ENCODE measurements at regions not wholly inside any gene's neighbourhood (a gene's known extent, or its start where the extent isn't known, plus 50 kb on each side); places are given as distances from the start of the nearest gene placed in this dataset.

GRCh38 chrX:104486691-104487090 lies 79.3 kb upstream of the IL1RAPL2 start:
- Histone ChIP-seq H3K9me3 (replicated peaks in 1 of 2; ENCODE audit: control insufficient read depth in 2 of 2, insufficient read depth in 1 of 2, low read depth in 1 of 2, low read length in 2 of 2) (no peaks in the 10 kb centered on the region), H3K27ac (replicated peaks; ENCODE audit: low read length) (no peak overlapping the region), H3K27me3 (ENCODE audit: control insufficient read depth in 3 of 3, insufficient read depth in 3 of 3, low read depth in 1 of 3, low read length in 3 of 3) (no peaks in the 10 kb centered on the region), H2AFZ (ENCODE audit: low read length) (no peak overlapping the region), H2AK5ac (ENCODE audit: low read depth, low read length) (no peak overlapping the region), H2BK5ac (ENCODE audit: low read length) (no peak overlapping the region), H2BK12ac (ENCODE audit: low read length) (no peak overlapping the region), H3K36me3 (replicated peaks in 1 of 2; ENCODE audit: control insufficient read depth in 2 of 2, insufficient read depth in 2 of 2, low read length in 2 of 2) (no peaks in the 10 kb centered on the region), H4K91ac (ENCODE audit: low read depth, low read length, poor library complexity) (no peak overlapping the region), H2BK15ac (ENCODE audit: low read length) (no peak overlapping the region), H3K4ac (ENCODE audit: low read length) (no peak overlapping the region), H3K9ac (ENCODE audit: low read depth, low read length, poor library complexity) (no peak overlapping the region), H3K14ac (ENCODE audit: low read length) (no peak overlapping the region), H3K79me1 (ENCODE audit: low read depth, low read length) (no peaks in the 10 kb centered on the region), H3K18ac (ENCODE audit: low read length) (no peak overlapping the region), H3K23ac (ENCODE audit: low read depth, low read length, poor library complexity) (no peak overlapping the region), H2BK120ac (ENCODE audit: low read depth, low read length) (no peak overlapping the region), H4K8ac (ENCODE audit: low read depth, low read length) (no peak overlapping the region), H3K4me3 (ENCODE audit: low read length in 2 of 2) (no peak overlapping the region), H3K4me1 (ENCODE audit: control insufficient read depth in 2 of 2, insufficient read depth in 1 of 2, low read depth in 1 of 2, low read length in 2 of 2) (no peaks in the 10 kb centered on the region), H3K4me2 (ENCODE audit: insufficient read depth, low read length, poor library complexity, severe bottlenecking) (no peak overlapping the region)
- no peak for DNase-seq (ENCODE audit: low spot score)
- no CpG with 5 or more reads among the region's 2 CpGs for WGBS, 2 donors (ENCODE audit: extremely low coverage in 2 of 2, insufficient read length in 2 of 2, insufficient replicate concordance in 1 of 2)

- Histone ChIP-seq H2BK12ac (ENCODE audit: low read length) (no peak overlapping the region), H3K9ac (ENCODE audit: low read depth, low read length, poor library complexity) (no peak overlapping the region), H4K8ac (ENCODE audit: low read depth, low read length) (no peak overlapping the region), H3K9me3 (replicated peaks in 1 of 2; ENCODE audit: control insufficient read depth in 2 of 2, insufficient read depth in 1 of 2, low read depth in 1 of 2, low read length in 2 of 2) (no peaks in the 10 kb centered on the region), H2AK5ac (ENCODE audit: low read depth, low read length) (no peak overlapping the region), H3K4ac (ENCODE audit: low read length) (no peak overlapping the region), H3K23ac (ENCODE audit: low read depth, low read length, poor library complexity) (no peak overlapping the region), H2BK15ac (ENCODE audit: low read length) (no peak overlapping the region), H3K27ac (replicated peaks; ENCODE audit: low read length) (no peak overlapping the region), H3K79me1 (ENCODE audit: low read depth, low read length) (no peaks in the 10 kb centered on the region), H3K4me2 (ENCODE audit: insufficient read depth, low read length, poor library complexity, severe bottlenecking) (no peak overlapping the region), H2BK120ac (ENCODE audit: low read depth, low read length) (no peak overlapping the region), H3K36me3 (replicated peaks in 1 of 2; ENCODE audit: control insufficient read depth in 2 of 2, insufficient read depth in 2 of 2, low read length in 2 of 2) (no peaks in the 10 kb centered on the region), H2AFZ (ENCODE audit: low read length) (no peak overlapping the region), H3K18ac (ENCODE audit: low read length) (no peak overlapping the region), H3K27me3 (ENCODE audit: control insufficient read depth in 3 of 3, insufficient read depth in 3 of 3, low read depth in 1 of 3, low read length in 3 of 3) (no peaks in the 10 kb centered on the region), H3K4me3 (ENCODE audit: low read length in 2 of 2) (no peak overlapping the region), H2BK5ac (ENCODE audit: low read length) (no peak overlapping the region), H4K91ac (ENCODE audit: low read depth, low read length, poor library complexity) (no peak overlapping the region), H3K4me1 (ENCODE audit: control insufficient read depth in 2 of 2, insufficient read depth in 1 of 2, low read depth in 1 of 2, low read length in 2 of 2) (no peaks in the 10 kb centered on the region), H3K14ac (ENCODE audit: low read length) (no peak overlapping the region)
- WGBS, 2 donors (ENCODE audit: extremely low coverage in 2 of 2, insufficient read length in 2 of 2, insufficient replicate concordance in 1 of 2), result 100% methylated on average over 1 of the region's 2 CpGs; no CpG with 5 or more reads in 1 of the 2 donors
- no peak for DNase-seq (ENCODE audit: low spot score)
Measured at GRCh38 chrX:104482757-104483156, 83.2 kb upstream of the IL1RAPL2 start.

- no peak overlapping the region for H3K18ac ChIP-seq (ENCODE audit: low read length)
- no peak overlapping the region for H3K14ac ChIP-seq (ENCODE audit: low read length)
- H3K4me1 ChIP-seq (ENCODE audit: control insufficient read depth in 2 of 2, insufficient read depth in 1 of 2, low read depth in 1 of 2, low read length in 2 of 2), result no peaks in the 10 kb centered on the region
- no peak overlapping the region for H2BK15ac ChIP-seq (ENCODE audit: low read length)
- H3K9me3 ChIP-seq (replicated peaks in 1 of 2; ENCODE audit: control insufficient read depth in 2 of 2, insufficient read depth in 1 of 2, low read depth in 1 of 2, low read length in 2 of 2), result no peaks in the 10 kb centered on the region
- H2BK120ac ChIP-seq (ENCODE audit: low read depth, low read length), result no peak overlapping the region
- H3K23ac ChIP-seq (ENCODE audit: low read depth, low read length, poor library complexity), result no peak overlapping the region
- no peaks in the 10 kb centered on the region for H3K27me3 ChIP-seq (ENCODE audit: control insufficient read depth in 3 of 3, insufficient read depth in 3 of 3, low read depth in 1 of 3, low read length in 3 of 3)
- H4K91ac ChIP-seq (ENCODE audit: low read depth, low read length, poor library complexity), result no peak overlapping the region
- H3K4ac ChIP-seq (ENCODE audit: low read length), result no peak overlapping the region
- no peak overlapping the region for H2BK5ac ChIP-seq (ENCODE audit: low read length)
- H3K79me1 ChIP-seq (ENCODE audit: low read depth, low read length), result no peaks in the 10 kb centered on the region
- no peak overlapping the region for H4K8ac ChIP-seq (ENCODE audit: low read depth, low read length)
- no peak overlapping the region for H2AK5ac ChIP-seq (ENCODE audit: low read depth, low read length)
- H2BK12ac ChIP-seq (ENCODE audit: low read length), result no peak overlapping the region
- no peak overlapping the region for H3K27ac ChIP-seq (replicated peaks; ENCODE audit: low read length)
- no peak overlapping the region for H2AFZ ChIP-seq (ENCODE audit: low read length)
- WGBS, 2 donors (ENCODE audit: extremely low coverage in 2 of 2, insufficient read length in 2 of 2, insufficient replicate concordance in 1 of 2), result no CpG with 5 or more reads among the region's 1 CpG
- no peak overlapping the region for H3K9ac ChIP-seq (ENCODE audit: low read depth, low read length, poor library complexity)
- DNase-seq (ENCODE audit: low spot score), result no peak
- H3K4me3 ChIP-seq (ENCODE audit: low read length in 2 of 2), result no peak overlapping the region
- peak overlapping the region; percentile 11 for H3K4me2 ChIP-seq (ENCODE audit: insufficient read depth, low read length, poor library complexity, severe bottlenecking)
- no peaks in the 10 kb centered on the region for H3K36me3 ChIP-seq (replicated peaks in 1 of 2; ENCODE audit: control insufficient read depth in 2 of 2, insufficient read depth in 2 of 2, low read length in 2 of 2)
Measured at GRCh38 chrX:104469771-104470170, 96.2 kb upstream of the IL1RAPL2 start.

GRCh38 chrX:104459796-104460195 lies 106.2 kb upstream of the IL1RAPL2 start:
- no peak overlapping the region for H3K4me2 ChIP-seq (ENCODE audit: insufficient read depth, low read length, poor library complexity, severe bottlenecking)
- H3K9ac ChIP-seq (ENCODE audit: low read depth, low read length, poor library complexity), result no peak overlapping the region
- H3K27ac ChIP-seq (replicated peaks; ENCODE audit: low read length), result no peak overlapping the region
- no peak overlapping the region for H3K4ac ChIP-seq (ENCODE audit: low read length)
- no peak overlapping the region for H2AFZ ChIP-seq (ENCODE audit: low read length)
- no peaks in the 10 kb centered on the region for H3K27me3 ChIP-seq (ENCODE audit: control insufficient read depth in 3 of 3, insufficient read depth in 3 of 3, low read depth in 1 of 3, low read length in 3 of 3)
- no peak overlapping the region for H2BK12ac ChIP-seq (ENCODE audit: low read length)
- H3K79me1 ChIP-seq (ENCODE audit: low read depth, low read length), result no peaks in the 10 kb centered on the region
- H3K14ac ChIP-seq (ENCODE audit: low read length), result no peak overlapping the region
- H3K18ac ChIP-seq (ENCODE audit: low read length), result no peak overlapping the region
- WGBS, 2 donors (ENCODE audit: extremely low coverage in 2 of 2, insufficient read length in 2 of 2, insufficient replicate concordance in 1 of 2), result 100% methylated on average over 1 of the region's 4 CpGs; no CpG with 5 or more reads in 1 of the 2 donors
- H2BK15ac ChIP-seq (ENCODE audit: low read length), result no peak overlapping the region
- no peak overlapping the region for H3K4me3 ChIP-seq (ENCODE audit: low read length in 2 of 2)
- no peak for DNase-seq (ENCODE audit: low spot score)
- no peak overlapping the region for H2AK5ac ChIP-seq (ENCODE audit: low read depth, low read length)
- H3K23ac ChIP-seq (ENCODE audit: low read depth, low read length, poor library complexity), result no peak overlapping the region
- H4K91ac ChIP-seq (ENCODE audit: low read depth, low read length, poor library complexity), result no peak overlapping the region
- H2BK5ac ChIP-seq (ENCODE audit: low read length), result no peak overlapping the region
- H3K4me1 ChIP-seq (ENCODE audit: control insufficient read depth in 2 of 2, insufficient read depth in 1 of 2, low read depth in 1 of 2, low read length in 2 of 2), result no peaks in the 10 kb centered on the region
- no peak overlapping the region for H2BK120ac ChIP-seq (ENCODE audit: low read depth, low read length)
- no peak overlapping the region for H4K8ac ChIP-seq (ENCODE audit: low read depth, low read length)
- no peaks in the 10 kb centered on the region for H3K36me3 ChIP-seq (replicated peaks in 1 of 2; ENCODE audit: control insufficient read depth in 2 of 2, insufficient read depth in 2 of 2, low read length in 2 of 2)
- H3K9me3 ChIP-seq (replicated peaks in 1 of 2; ENCODE audit: control insufficient read depth in 2 of 2, insufficient read depth in 1 of 2, low read depth in 1 of 2, low read length in 2 of 2), result no peaks in the 10 kb centered on the region

All from neuronal stem cell (in vitro differentiated cells).